GM21737 (cell line): ENCODE measurements at regions not wholly inside any gene's neighbourhood (a gene's known extent, or its start where the extent isn't known, plus 50 kb on each side); places are given as distances from the start of the nearest gene placed in this dataset.

Source experiments
- ATAC-seq: cut with Tn5 transposase; IDR thresholded peaks from one replicate; pipeline ENCODE4 v1.9.1; 2021; ENCODE audit warnings: mild to moderate bottlenecking, moderate library complexity; ENCODE audit not compliant: unreplicated experiment

DNA sequence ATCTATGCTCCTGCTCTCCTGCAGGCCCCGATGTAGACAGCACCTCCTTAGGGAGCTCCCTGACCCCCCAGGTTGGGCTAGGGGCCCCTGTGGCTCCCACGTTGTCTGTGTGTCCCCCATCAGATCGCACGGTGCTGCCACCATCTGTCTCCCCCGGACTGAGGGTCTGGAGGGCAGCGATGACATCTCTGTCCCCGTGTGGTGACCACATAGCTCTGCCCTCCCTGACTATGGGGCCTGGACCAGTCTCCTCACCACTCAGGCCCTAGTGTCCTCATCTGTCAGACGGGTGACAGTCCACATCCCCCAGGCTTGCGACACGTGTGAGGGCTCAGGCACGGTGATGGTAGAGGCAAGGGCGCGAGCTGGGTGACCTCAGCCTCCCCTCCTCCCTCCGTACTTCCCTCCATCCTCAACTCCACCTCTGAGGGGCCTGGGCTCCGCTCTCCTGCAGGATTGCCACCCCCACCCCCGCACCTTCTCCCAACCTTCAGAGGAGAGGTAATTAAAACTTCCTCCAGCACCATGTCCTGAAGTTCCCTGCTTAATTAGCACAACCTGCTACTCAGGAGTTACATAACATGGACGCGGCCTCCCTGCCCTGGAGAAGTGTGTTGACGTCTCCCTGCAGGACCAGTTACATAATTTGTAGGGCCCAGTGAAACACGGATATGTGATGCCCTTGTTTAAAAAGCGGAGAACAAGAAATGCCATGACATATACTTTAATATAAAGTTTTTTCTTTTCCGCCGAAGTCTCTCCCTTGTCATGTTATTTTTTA is 288.2 kb downstream of the PTPRU start:
- no peak for ATAC-seq

DNA sequence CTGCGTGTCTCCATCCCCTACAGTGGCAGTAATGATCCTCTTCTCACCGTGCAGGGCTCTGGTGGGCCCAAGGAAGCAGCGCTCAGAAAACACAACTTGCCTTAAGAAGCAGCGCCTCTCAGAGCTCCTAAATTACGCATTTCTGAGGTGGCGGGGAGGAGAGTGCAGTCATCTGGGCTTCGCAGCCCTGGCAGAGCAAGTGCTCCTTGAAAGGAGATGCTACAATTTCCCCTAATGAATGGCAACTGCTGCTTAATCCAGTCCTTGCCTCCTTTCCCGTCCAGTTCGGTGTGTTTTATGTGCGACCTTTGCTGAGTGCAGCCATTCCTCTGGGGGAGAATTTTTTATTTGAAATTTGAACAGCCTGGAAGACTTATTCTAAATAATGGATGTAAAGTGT is 287.3 kb downstream of the PTPRU start:
- ATAC-seq, result no peak

DNA sequence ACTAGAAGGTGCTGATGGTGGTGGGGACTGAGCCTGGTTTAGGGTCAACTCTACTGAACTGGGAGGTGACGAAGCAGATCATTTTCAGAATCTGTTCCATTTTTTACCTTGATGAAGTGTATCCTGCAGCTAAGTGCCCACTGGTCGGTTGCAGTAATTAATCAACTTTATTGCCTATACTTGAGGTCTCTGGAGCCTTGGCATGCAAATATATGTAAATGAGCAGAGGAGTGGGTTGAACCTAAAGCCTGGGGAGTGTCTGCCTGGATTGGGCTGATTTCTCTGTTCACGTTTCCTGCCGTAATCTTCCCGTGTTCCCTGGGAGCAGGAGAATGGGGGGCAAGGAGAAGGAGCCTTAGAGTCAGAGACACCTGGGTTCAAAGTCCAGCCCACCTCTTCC is 286.8 kb downstream of the PTPRU start:
- ATAC-seq, result no peak

DNA sequence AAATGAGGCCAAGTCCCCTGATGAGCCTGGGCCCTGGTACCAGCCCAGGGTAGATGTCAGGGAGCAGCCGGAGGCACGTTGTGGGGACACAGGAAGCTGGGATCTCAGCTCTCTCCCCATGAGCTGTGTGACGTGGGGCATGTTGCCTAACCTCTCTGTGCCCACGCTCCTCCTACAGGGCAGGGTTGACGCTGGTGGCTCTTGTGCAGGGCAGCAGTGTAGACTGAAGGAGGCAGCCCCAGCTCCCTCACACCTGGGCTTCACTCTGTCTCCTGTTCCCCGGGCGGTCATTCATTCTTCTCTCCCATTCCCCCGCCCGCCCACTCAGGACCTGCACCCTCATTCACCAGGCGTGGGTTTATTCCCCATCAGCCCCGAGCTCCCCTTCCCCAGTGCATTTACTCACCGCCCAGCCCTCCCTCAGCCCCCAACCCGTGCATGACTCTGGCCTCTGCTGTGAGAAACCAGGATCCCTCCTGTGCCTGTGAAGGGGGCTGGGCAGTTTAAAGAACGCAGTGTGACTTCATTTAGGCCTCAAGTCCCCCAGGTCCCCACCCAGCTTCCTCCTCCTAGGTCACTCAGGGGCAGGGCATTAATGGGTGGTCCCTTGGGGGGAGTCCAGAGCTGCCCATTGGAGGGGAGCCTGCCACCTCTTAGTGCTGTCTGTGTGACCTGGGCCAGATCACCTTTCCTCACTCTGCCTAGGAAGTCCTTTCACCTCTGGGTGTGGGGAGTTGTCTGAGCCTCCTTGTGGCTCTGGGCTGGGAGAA is 285.7 kb downstream of the PTPRU start:
- no peak for ATAC-seq

DNA sequence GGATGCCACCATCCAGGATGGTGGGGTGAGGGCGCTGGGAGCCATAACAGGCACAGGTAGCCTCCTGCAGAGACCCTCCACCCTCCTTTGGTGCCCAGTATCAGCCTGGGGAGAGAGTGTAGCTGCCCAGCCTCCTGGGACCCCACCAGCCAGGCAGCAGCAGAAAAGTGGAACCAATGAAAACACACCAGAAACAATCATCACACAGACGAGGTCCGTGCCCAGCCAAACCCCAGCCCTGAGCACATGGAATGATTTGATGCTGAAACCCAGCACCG is 285.1 kb downstream of the PTPRU start:
- ATAC-seq, result no peak

DNA sequence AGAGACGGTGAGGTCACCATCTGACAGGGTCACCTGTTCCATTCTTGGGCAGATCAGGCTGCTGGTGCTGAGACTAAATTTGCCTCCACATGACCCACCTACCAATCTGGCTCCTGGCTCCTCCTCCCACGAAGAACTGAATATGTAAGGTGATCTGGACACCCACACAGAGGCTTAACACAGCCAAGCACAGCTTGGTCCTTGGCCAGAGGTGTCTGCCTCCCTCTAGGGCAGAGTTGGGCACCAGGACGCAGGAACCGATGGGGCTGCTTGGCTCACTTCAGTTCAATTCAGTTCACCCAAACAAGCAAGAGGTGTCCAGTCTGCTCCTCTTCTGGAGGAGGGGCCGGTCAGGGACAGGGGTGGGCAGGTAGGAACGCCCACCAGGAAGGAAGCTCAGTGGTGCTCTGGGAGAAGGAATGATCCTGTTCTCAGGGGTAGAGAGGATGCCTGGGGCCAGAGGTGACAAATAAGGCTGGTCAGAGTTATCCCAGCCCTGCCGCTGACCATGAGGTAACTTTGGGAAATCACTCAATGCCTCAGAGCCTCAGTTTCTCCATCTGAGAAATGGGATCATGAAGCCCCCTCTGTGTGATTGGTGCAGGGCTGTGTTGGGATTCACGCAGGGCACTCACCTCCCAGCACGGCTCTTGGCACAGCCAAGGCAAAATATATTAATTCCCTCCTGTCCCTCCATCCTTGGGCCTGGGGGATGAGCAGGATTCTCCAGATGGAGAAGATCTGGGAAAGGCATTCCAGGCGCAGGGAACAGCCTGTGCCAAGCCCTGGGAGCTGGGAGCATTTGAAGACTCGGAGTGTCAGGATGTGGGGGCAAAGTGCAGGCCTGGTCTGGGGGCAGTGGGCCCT is 284.5 kb downstream of the PTPRU start:
- ATAC-seq, result no peak

DNA sequence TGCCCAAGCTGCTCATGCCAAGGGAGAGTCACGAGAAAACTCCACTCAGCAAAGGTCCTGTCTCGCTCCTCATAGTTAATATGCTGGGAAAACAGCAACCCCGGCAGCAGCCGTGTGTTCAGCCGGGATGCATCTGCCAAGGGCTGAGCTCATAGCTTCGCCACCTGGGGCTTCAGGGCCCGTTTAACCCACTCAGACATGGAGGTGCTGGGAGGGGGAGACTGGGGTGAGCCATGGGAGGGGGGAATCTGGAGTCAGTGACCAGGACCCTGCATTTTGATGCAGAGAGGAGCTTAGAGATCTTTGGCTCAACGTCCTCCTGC is 283.4 kb downstream of the PTPRU start:
- ATAC-seq, result no peak

DNA sequence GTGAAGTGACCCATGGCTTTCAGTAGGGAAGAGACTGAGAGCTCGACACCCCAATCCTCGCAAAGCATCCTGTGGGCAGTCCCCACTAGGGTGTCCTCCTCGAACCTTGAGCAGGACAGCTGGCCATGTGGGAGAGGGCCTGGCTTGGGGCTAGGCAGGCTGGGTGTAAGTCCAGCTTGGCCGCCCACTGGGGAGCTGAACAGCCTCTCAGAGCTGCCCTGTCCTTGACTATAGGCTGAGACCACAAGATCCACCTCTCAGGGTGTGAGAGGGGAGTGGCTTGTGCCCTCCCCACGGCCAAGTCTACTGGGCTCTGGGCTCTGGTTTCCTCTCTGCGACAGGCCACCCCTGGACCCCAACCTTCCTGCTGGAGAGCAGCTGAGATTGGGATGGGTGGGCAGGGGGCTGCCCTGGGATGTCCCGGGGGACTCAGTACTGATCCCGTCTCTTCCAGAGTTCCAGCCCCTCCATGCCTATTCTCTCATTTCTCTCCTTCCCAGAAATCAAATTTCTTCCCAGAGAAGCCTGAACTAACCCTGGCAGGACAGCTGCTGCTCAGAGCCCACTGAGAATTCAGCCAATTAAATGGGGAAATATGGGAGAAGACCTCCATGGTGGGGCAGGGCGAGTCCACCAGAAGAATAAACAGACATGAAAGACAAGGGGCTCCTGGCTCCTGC is 282.9 kb downstream of the PTPRU start:
- ATAC-seq, result no peak

DNA sequence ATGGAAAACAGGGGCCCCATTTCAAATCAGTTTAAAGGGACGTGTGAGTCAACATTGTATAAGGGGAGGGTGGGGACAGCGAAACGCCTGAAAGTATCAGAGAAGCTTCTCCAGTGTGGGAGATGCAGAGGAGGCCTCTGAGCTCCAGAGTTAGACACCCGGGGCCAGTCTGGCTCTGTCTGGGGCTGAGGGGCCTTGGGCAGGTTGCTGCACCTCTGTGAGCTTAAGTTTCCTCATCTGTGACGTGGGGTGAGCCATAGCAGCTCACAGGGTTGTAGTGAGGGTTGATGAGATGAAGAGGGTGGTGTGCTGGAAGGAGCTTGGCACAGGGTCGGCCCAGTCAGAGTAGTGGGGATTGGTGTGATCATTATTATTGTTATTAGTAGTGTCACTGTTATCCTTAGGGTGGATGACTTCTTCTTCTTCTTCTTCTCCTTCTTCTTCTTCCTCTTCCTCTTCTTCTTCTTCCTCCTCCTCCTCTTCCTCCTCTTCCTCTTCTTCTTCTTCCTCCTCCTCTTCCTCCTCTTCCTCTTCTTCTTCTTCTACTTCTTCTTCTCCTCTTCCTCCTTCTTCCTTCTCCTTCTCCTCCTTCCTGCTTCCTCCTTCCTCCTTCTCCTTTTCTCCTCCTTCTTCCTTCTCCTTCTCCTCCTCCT is 282.0 kb downstream of the PTPRU start:
- ATAC-seq, result no peak

DNA sequence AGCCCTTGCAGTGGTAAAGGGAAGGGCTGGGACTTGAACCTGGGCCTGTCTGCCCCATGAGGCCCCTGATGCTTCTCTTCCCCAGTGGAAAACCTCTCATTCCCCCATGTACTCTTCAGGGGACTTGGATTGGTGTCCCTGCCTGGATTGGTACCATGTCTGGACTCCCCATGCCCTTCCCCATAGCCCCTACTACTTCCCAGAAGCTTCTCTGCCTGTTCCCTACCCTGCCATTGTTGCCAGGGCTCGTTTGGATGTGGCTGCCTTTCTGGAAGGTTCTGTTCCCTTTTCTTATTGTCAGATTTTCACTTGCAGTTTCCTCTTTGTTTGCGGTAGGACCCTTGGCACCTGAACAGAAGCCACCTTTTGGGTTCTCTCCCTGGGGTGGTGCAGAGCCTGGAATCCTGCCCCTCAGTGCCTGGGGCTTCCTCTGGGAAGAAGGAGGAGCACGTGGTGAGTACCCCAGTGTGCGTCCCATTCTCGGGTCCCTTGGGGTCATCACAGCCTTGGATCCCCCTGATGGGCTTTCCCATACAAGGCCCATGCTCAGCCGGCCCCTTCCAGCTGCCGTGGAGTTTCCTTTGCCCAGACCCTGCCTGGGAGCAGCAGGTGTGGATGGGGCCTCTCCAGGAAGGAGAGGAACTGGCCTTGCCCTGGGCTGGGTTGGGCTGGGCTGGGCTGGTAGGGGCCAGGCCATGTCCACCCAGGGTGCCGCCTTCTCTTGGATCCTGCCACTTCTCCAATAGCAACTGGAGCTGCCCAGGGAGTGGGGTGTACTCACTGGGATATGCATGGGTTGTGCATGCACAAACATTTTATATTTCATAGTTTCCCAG is 281.1 kb downstream of the PTPRU start:
- ATAC-seq, result no peak

DNA sequence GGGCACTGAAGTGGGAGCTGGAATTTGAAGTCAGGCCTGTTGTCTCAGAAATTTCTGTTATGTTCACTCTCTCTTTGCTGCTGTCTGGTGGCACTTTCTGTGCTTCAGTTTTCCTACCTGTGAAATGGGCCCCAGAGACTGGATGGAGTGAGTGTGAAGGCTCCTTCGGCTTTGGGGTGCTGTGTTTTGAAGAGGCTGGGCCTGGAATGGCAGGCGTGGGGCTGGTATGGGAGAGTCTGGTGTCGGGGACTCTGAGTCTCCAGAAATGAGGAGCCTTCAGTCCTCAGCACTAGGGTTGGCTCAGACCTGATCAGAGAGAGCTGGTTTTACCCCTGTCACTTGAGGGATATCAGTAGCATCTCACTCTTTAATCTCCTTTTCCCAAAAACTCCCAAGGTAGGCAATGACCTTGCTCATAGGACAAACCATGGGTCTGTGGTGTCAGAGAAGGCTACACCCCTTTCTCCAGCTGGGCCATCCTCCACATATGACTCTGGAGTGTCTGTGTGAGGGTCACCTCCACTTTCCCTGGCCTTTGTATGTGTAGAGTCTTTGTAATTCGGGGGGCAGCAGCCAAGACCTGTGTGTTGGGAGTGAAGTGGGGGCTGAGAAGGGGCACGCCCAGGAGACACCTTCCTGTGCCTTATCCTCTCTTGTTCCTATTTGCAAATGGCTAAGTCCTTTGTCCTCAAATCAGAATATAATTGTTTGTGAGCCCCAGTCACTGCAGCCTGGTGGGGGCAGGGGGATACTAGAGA is 279.9 kb downstream of the PTPRU start:
- no peak for ATAC-seq

DNA sequence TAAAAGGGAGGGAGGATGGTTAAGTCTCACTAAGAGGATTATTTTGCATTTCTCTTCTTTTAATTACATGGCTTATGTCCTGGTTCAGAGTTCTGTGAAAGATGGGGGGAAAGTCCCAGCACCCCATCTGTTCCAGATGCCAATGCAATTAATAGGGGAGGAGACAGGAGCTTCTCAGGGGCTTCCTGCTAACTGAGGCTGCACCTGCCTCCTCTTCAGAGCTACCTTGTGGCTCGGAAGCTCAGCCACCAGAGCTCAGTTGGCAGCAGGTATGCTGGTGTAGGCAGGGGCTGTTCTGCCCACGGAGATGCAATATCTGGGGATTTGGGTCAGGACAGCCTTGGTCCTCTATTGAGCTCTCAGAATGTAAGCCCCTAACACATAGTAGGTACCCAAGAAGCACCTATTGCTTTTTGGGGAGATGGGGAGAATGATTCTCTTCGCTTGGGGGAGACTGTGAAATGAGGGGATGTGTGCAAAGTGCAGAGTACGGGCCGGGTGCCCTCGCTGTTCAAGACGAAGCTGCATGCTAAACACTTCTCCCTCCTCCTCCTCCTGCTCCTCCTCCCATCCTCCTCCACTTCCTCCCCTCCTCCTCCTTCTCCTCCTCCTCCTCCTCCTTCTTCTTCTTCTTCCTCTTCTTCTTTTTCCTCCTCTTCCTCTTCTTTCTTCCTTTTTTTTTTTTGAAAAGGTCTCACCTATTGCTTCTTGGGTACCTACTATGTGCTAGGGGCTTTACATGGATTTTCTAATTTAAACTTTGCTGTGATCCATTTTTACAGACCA is 279.0 kb downstream of the PTPRU start:
- ATAC-seq, result no peak

DNA sequence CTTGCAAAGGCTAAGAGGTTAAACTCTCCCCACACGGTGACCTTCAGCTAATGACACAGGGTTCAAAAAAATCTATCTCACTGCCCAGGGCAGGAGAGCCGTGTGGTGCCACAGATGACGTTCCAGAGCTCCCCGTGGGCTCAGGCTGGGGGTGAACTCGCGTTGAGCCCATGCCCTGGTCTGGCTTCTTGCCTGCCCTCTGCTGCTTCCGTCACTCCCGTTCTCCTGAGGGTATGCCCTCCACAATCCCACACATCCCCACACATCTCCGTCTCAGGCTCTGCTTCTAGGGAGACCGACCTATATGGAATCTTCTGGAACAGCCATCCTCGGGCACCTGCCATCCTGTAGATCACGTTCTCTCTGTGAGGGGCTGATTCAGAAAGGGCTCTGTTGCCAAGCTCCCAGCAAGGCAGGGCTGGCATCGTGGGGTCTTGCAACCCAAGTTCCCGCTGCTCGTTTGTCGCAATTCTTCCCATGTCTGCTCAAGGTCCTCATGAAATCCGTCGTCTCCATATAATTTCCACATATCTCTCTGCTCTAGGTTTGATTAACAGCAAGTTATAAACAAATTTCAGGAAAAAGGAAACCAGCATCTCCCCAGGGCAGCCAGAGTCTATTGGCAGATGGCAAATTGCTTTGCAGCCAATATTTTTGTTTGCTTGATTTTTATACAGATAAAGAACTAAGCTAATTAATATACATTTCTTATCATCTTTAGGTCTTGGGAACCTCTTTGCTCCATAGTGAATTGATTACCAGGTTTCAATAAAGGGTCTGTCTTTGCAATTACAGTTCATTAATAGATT is 278.2 kb downstream of the PTPRU start:
- ATAC-seq, result no peak

DNA sequence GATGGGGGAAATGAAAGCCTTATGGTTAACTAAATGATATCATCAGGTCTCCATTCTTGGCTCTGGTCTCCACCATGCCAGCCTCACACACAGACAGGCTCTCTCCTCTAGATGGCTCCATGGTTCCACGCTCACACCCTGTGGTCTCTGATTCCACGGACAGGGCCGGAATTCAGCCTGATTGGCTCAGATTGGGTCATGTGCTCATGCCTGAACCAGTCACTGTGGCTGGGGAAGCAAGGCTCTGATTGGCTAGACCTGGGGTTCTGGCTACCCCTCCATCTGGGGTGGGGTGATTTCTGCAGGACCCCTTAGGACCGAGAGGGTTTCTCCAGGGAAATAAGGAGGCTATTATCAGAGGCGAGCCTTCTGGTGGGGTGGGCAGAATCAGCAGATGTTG is 277.0 kb downstream of the PTPRU start:
- ATAC-seq, result no peak

DNA sequence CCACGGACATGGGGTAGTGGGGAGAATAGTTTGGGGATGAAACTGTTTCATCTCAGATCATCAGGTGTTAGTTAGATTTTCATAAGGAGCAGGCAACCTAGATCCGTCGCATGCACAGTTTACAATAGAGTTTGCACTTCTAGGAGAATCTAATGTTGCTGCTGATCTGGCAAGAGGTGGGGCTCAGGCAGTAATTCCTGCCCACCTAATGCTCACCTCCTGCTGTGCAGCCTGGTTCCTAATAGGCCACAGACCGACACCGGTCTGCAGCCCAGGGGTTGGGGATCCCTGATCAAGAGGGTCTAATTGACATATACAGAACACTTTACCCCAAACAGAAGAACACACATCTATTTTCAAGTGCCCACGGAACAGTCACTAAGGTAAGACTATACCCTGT is 275.1 kb downstream of the PTPRU start:
- ATAC-seq, result no peak

DNA sequence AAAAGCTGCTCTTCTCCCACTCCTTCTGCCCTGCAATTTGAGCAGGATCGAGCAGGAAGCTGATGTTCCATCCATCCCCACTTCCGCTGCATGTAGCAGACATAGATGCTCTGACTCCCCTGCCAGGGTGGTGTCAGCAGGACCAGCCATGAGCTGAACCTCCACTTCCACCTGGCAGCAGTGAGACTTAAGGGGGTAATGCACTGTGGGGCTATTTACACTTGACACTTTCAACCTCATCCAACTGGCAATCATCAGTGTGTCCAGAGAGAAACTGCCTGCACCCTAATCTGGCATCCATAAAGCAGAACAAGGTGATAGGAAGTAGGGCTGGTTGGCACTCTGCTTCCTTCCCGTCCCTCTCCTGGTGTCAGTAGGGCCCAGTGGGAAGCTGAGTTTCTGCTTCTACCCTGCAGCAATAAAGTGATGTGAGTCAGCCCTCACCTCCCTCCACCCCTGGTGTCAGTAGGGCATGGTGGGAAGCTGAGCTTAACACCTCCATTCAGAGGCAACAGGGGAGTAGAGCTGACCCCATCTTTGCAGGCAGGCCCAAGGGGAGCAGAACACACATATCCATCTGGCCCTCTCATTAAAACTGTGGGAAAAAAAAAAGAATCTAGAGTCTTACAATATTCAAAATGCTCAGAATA is 272.3 kb downstream of the PTPRU start:
- ATAC-seq, result no peak

DNA sequence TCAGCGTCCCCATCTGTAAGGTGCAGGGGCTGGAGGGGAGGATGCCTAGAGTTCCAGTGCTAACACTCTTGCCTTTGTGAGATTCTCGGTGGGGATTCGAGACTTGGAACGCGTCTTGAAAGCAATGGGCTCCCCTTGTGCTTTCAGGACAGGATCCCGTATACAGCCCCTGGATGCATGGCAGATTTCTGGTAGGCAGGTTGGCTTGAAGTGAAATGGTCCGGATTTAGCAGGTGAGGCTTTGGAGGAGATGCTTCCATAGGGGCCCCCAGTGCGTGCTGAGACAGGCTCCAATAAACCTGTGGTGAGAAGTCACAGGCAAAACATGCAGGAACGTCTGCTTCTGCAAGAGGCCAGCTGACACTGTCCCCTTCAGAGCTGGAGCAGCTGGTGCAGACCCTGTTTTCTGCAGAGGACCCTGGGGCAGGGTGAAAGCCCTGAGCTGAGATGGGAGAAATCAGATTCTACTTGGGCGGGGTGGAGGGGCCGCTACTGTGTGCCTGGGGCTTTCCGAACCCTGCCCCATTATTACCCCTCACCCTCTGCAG is 270.4 kb downstream of the PTPRU start:
- ATAC-seq, result no peak
